Left renal cortex interstitium (tissue), 4 donors: ENCODE measurements at regions not wholly inside any gene's neighbourhood (a gene's known extent, or its start where the extent isn't known, plus 50 kb on each side); places are given as distances from the start of the nearest gene placed in this dataset.
A peak's percentile ranks its signal among the peaks of the same experiment; 100 is the strongest.

Experiments used
- DNase-seq, 4 donors: peaks; one replicate each; pipeline ENCODE4 v3.0.0-alpha.2; 2013; ENCODE audit warnings: low read depth in 4 of 4, low spot score in 2 of 4, missing footprints in 1 of 4

DNA sequence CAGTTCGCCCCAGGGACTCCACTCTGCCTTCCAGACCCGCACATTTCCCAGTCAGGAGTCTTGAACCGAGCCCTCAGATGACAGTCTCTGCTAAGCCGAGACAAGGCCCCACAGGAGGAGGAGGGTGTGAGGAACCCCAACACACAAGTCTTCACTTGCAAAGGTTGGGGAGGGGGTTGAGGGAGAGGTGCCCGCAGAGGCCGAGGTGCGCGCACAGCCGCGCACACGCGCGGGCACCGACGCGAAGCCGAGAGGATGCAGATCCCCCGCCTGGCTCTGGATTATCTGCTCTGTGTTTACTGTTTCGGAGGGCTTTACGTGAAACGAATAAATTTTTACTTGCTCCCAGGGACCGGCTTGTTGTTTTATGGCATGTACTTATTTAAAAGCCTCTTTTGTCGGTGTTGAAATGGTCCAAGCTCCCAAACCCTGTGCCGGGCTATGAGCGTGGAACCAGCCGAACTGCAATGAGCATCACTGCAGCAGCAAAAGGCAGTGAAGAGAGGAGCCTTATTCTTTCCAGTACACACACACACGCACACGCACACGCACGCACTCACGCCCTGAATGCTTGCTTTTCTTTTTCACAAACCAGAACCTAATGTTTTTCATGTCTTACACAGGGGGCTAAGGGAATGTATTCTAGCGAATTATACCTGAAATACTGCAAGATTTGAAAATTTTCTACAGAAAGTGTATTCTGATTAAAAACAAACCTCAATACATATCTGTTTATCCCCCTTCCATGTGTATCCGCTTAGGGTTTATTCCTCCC is 297.7 kb downstream of the PARP8 start:
- DNase-seq, result peak in 1 of 4 donors; percentile 19

DNA sequence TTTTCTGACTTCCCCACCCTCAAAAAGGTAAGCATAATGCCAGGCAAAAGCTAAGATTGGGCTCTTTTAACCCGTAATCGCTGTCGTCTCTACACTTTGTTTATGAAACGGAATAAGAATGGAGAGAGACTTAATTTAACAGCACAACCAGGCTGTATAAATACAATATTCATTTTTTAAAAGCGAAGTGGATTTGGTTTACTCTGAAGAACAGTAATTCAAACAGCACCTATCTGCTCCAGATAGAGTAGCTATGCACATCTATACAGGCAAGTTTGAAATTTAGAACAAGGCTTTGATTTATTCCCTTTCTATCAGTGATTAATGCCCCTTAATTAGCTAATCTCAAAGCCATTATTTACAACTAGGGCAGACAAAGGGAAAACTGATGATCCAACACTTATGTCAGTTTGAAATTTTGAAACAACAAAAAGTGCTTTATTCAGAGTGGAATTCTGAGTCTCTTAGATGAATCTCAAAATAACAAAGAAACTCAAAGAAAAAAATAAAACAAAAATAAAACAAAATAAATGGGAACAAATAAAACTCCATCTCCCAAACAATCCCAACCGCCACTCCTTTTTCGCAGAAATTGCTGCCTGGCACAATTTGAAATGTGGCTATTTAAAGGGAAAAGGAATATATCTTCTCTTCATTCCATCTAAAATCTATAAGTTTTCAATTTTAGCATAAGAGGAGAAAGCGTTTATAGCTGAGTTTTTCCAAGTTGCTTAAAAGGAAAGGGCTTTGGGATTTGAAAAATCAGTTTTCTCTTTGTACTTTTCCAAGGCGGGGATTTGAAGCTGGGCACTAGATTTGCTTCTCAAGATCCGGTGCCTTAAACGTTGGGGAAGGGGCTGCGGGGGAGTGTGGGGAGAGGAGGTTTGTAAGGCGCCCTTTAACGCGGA is 298.6 kb downstream of the PARP8 start:
- DNase-seq, result no peak

DNA sequence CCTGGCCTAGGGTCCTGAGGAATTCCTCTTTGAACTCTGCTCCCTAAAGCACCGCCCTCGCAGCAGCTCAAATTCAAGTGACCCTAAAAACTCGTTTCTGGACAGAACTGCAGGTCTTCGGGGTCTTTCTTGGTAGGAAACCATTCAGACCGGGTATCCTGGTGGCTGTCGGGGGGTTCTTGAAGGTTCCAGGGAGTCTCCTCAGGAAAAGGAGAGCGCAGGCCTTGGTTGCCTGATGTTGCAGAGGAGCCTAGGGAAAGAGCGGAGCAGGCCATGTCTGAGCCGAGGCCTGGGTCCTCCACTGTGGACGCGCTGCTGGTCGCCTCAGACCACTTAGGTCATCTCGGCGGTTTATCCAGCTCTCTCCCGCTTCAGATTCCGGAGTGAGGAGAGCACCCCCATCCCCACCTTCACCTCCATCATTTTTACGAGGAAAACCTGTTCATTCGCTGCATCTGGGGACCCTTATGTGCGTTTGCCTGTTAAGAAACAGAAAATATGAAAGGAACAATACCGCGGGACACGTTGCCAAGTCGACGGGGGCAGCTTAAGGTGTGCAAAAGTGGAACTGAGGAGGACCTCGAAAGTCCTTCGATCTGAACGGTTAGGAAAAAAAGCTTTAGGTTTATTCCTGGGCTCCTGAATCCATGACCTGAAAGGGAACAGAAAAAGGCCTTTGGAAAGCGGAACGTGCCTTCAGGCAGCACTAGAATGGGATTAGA is 299.4 kb downstream of the PARP8 start:
- no peak for DNase-seq

DNA sequence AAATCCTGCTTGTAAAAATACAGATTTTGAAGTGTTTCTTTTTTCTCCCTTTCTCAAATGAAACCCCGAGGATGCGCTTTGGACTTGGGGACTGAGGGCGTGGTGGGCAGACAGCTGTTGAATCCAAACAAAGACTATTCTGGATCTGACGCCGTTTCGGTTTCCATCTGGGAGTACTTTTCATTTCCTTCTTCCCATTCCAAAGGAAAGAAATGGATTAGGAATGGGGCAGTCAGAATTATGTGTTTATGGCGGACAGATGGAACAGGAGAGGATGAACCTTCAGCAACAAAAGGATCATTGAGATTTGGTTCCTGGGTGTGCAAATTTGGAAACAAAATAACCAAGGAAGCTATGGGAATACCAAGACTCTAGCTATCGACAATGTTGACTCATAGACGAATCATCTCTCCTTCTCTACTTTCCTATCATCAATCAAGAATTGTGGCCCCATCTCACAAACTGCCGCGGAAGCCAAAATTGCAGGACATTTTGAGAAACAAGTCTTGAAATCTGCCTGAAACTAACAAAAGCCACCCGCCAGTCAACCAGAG is 300.6 kb downstream of the PARP8 start:
- peak in 2 of 4 donors; percentile 29 to 43 for DNase-seq

DNA sequence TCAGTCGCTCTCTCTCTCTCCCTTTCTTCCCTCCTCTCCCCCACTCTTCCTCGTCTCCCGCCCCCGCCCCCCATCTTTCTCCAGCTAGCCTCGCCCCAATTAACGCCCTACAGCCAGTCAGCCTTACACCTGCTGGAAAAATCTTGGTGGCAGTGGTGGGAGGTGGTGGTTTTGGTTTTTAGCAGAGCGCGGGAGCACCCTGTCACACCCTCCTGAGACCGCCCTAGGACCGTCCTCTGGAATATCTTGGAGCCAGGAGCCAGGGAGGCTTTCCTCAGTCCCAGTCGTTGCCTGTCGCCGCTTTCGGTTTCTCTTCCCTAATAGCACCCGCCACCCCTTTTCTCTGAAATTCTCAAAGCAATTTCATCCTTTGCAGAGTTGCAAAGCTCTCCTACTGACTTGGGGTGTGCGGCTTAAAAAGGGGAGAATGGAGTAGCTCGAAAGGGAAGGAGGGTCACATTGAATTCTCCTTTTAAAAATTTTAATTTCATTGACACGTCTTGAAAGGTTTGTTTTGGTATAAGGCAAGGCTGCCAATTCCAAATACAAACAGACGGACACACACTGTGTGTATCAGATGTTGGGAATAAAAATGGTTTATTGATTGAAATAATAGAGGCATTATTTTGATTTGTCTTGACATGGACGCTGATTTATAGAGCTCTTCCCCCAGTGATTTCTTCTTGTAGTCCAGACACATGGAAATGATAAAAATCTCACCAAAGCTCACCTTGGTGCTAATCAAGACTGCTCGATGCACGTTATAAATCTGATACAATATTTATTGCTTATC is 301.3 kb downstream of the PARP8 start:
- peak in 2 of 4 donors; percentile 19 to 55 for DNase-seq

DNA sequence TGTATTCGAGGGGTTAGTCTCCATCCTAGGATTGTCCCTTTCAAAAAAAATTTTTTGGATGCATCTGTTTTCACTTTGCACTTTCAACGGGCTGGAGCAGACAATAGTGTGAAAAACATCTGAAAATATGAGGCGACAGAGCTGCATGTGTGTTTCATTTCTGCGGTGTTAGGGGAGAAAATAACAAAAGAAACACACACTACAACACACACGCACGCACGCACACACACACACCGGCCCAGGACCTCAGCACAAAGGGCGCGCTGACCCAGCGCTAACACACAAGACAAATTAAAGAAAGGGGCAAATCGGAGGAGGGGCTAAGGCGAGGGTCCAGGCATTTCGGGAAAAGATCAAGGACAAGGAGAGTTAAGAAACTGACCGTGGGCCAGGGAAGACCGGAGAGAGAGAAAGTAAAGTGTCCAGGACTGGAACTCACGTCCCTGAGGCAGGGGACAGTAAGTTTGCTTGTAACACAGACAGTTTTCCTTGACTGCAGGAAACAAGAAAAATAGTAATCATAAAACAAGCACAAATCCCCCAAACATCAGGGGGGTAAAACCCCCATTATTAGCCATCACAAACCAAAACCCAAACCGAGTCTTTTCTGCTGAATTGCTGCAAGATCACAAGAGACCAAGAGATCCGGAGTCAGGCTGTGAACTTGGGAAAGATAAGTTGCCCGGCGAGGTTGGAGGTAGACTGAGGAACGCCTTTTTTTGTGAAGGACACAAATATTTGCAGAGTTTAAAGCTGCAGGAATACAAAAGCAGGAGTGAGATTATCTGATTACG is 302.1 kb downstream of the PARP8 start:
- DNase-seq, result peak in 2 of 4 donors; percentile 24 to 37

DNA sequence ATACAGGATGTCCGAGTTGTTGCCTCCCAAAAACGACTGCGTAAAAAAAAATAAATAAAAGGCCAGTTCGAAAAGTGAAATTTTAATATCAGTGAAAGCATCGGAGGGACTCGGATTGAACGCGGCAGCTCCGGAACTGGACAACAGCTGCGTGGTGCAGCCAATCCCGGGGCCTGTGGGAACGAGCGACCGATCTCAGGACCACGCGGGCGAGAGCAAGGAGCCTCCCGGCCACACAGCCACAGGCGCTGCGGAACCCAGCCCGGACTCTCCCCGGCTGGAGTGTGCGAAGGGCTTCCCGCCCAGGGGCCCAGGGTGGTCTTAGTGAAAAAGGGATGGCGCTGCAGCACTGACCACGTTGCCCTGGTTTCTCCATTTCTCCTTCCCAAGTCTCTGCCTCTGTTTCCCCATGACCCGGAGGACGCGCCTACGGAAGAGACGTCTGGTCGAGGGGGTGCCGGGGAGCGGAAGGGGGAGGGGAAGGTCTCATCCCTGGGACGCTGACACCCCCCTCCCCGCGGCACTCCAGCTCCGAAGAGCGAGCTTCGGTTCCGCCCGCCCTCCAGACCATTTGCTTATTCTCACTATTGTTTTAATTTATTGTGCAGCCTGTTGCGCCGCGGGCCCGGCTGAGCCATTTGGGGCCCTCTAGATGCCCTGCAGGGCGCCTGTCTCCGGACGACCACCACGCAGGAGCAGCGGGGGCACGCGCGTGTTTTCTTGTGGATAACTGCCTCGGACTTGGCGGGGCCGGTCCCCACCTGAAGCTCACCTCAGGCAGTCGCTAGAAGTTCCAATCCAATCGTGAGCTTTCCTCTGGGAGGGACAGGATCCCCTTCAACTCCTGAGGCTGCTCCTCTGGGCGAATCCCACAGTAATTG is 303.0 kb downstream of the PARP8 start:
- DNase-seq, result peak in 1 of 4 donors; percentile 14

DNA sequence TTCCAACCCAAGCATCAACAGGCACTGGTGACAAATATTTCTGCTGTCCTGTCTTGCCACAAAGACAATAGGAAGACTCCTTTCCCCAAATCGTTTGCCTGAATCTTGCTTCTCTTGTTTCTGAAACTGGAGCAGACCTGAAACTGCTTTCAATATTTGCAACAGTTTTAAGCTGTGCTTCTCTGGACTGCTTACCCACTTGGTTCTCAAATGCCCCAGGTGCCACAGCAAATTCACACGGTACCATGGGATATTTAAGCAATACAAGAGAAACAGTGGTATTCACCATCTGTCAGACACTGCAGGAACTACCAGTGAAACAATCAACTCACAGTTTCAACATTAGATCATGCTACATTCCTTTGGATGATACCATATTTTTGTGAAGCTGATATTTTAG is 309.4 kb downstream of the PARP8 start:
- DNase-seq, result no peak

DNA sequence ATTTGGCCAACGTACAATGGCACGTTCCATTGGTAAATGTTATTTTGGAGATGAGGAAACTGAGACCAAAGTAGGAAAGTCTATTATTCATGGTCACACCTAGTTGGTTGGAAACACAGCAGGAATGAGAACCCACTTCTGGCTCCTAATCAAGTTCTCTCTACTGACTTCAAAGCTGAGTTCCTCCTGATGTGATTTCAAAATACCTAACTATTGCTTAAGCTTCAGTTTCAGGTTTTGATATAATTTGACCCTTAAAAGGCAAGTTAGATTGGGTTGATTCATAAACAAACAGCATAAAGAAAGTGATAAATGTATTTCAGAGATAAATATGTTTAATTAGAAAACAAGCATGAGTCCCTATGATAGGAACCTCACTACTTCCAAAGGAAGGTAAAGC is 312.5 kb downstream of the PARP8 start:
- DNase-seq, result no peak

DNA sequence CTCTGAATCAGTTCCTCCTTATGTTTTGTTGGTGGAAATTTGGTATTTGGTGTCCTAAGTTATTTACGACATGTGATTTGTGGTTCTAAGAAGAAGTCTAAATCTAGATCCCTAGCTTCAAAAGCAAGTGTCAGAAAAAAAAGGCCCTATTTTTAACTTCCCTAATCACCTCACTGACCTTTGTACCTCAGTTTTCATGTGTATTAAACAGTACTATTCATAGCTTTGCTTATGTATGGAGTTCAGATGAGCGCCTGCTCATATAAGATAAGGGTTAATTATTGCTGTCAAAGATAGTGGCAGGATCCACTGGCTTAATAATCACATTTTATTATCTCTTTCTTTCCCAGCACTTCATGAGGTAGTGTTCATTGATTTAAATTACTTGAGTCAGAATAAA is 318.2 kb downstream of the PARP8 start:
- no peak for DNase-seq

DNA sequence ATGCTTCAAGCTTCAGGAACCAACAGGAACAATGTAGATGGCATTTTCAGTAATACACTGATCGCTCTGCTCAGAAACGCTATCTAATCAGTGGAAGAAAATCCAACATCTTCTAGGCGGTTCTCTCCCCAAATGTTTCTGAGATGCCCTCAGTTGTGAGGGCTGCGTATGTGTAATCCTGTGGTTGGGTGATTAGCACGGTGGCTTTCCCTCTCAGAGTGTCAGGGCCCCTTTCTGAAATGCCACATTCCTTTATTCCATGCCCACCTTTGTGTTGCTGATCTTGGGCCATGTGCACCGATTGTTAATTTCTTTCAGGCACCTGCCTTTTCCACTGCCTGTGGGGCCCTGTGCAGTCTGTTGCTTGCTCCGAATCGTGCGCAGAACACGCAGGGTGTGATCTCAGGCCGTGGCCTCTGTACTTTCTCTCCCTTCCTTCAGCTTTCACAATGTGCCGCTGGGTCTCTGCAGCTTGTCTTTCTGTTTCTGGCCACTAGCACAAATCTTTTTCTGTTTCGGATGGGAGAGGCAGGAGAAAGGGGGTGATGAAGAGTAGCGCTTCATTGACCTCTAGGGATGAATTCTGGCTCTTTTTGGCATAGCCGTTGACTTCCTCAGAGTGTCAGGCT is 324.0 kb downstream of the PARP8 start:
- DNase-seq, result no peak

DNA sequence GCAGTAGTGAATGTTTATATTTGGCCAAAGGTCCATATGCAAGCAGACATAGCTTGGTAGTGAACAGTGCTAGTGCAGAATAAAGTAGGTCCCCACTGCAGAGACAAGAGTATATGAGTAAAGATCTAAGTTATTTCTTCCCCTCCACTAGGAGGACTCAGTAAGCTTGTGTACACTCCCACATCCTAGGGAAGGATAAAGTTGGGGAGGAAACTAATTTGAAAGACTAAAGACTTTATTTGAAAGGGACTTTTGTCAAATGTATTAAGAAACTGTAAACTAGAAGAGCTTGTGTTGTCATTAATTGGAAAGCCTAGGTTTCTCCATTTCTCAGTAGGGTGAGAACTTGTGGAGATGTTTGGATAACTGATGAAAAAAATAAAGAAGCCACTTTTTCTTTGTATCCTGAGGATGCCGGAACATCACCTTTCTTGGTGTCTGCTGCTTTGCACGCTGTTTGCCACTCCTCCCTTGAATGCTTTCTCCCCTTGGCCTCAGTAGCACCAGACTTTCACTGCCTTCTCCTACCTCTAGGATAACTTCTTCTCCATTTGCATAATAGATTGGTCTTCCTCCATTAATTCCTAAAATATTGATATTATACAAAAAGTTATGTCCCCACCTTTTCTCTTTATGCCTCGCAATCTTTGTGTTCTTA is 329.0 kb downstream of the PARP8 start:
- DNase-seq, result no peak

DNA sequence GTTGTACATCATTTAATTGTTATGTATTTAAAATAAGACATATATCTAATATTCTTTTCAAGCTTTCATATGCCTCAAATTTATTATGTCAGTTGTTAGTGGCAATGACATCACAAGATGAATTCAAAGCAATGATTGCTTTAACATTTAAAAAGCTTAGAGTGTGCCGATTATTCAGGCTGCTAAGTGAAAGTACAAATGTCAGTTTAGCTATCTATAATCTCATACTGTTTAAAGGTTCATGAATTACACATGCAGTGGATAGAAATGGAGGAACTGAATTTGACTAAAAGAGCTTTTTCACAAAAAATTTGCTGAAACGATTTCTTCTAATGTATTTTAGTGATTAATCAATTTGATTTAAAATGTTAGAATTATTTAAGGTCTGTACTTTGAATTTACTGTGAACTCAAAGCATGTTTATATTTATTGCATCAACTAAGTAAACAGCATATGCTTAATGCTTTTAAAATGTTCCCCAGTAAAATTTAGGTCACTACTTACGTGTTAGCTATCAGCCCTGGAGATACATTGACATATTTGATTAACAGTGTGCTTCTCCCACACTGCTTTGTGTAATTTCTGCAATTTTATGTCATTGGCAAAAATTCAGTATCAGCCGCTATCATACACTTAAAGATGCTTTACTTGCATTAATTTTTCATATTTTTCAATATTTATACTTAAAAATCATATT is 334.9 kb downstream of the PARP8 start:
- DNase-seq, result no peak

DNA sequence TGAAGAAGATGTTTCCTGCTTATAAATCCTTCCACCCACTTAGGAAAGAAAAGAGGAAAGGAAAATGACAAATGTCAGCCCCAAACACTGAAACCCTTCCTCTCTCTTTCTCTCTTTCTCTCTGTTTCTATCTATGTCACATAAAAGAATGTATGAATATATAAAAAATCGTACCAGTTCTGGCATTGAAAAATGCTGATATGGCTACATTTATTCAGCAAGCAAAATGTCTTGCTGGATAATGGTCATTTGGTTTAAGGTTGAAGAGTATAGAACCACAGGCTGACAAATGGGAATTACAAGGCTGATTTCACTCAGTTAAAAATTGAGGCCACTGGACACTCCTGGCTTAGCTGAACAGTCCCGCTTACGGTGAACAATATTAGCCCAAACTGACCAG is 335.9 kb downstream of the PARP8 start:
- DNase-seq, result no peak

DNA sequence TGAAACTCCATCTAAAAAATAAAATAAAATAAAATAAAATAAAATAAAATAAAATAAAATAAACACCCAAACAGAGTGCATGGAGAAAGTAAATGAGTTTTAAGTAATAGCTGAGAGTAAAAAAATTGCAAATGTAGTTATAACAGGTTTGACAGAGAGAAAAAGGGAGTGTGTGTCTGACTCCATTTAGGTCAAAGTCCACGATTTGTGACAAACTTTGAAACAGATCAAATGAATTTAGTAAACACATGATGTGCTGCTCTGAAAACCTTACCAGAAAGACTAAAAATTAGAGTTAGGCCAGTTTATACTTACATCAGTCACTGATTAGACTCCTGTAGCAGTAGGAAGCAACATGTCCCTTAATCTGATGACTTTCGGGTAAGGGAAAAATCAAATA is 346.6 kb downstream of the PARP8 start:
- no peak for DNase-seq

DNA sequence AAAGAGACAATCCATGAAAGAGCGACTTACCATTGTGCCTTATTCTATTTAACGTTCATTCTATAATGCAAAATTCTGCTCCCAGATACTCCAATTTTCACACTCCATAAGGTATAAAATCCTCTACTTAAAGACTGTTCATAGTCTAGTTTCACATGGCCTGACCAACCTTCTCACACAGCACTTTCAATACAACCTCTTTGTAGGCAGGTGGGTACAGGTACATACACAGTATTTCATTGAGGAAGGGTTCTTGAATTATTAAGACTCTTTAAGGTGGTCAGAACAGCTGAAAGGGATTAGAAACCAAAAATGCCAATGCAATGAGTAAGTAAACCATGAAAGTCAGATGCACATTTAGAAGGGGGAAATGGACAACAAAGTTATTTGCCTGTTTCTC is 352.0 kb downstream of the PARP8 start:
- no peak for DNase-seq

DNA sequence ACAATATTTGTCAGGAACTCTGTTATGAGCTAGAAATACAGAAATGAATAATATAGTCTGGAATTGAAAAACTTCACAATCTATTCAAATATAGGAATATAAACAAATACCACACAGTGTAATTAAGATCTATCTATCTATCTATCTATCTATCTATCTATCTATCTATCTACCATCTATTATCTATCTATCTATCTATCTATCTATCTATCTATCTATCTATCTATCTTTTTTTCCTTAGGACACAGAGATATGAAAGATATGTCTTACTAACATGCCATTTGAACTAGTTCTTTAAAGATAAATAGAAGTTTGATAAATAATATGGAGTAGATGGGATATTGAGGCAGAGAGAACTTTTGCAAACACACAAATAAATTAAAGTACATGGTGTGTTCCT is 357.8 kb downstream of the PARP8 start:
- DNase-seq, result no peak
